Uterus (tissue), 2 donors: ENCODE measurements at regions not wholly inside any gene's neighbourhood (a gene's known extent, or its start where the extent isn't known, plus 50 kb on each side); places are given as distances from the start of the nearest gene placed in this dataset.

Source experiments
- CTCF ChIP-seq, 4 experiments: fragments of 200-600 bp in 2 of 4; fragments of 450-650 bp in 2 of 4; sonication (generic) in 2 of 4; IDR thresholded peaks; one replicate each; pipeline ENCODE4 v1.5.1; 2016 to 2019; ENCODE audit warnings: antibody characterized with exemption in 4 of 4, mild to moderate bottlenecking in 2 of 4, moderate library complexity in 1 of 4
- POLR2A ChIP-seq, 2 donors: fragments of 450-650 bp; IDR thresholded peaks; one replicate each; pipeline ENCODE4 v1.6.1; 2016; ENCODE audit warnings: antibody characterized with exemption in 2 of 2, mild to moderate bottlenecking in 1 of 2, moderate library complexity in 1 of 2

- no peak for TF ChIP-seq CTCF (IDR thresholded peaks at IDR 0.05)
- TF ChIP-seq POLR2A (IDR thresholded peaks at IDR 0.05): no peak
Observed at GRCh38 chr12:47396902-47397663, 308.7 kb downstream of the RPAP3 start.
